Mammary epithelial cell (primary cell): ENCODE measurements at regions not wholly inside any gene's neighbourhood (a gene's known extent, or its start where the extent isn't known, plus 50 kb on each side); places are given as distances from the start of the nearest gene placed in this dataset.

Experiments used
- CTCF ChIP-seq, 2 donors: IDR thresholded peaks in 1 of 2; conservative IDR thresholded peaks in 1 of 2; 2 replicates each; pipeline ENCODE4 v1.5.1; 2011 to 2012; ENCODE audit warnings: inconsistent platforms in 2 of 2, low read length in 2 of 2, mild to moderate bottlenecking in 2 of 2, control low read depth in 1 of 2, low read depth in 1 of 2; ENCODE audit not compliant: insufficient read depth in 1 of 2; ENCODE audit errors: extremely low read depth in 1 of 2
- EZH2 ChIP-seq: IDR thresholded peaks from 2 replicates; pipeline ENCODE4 v1.6.1; 2012; ENCODE audit warnings: low read length, inconsistent platforms, borderline replicate concordance

GRCh38 chr17:13202835-13203234 is 185.0 kb upstream of the ELAC2 start:
- no peak for TF ChIP-seq CTCF (conservative IDR thresholded peaks at IDR 0.05 in 1 of 2, IDR thresholded peaks at IDR 0.05 in 1 of 2; ENCODE audit: extremely low read depth in 1 of 2, insufficient read depth in 1 of 2, low read depth in 1 of 2, low read length in 2 of 2)
- no peak for TF ChIP-seq EZH2
